AG10803 (cell line): ENCODE measurements at regions not wholly inside any gene's neighbourhood (a gene's known extent, or its start where the extent isn't known, plus 50 kb on each side); places are given as distances from the start of the nearest gene placed in this dataset.

ENCODE experiments used
- DNase-seq: peaks from one replicate; pipeline ENCODE4 v3.0.0; 2010; ENCODE audit warnings: low read depth
- H3K4me3 ChIP-seq: 2 replicates; pipeline ENCODE4 v1.5.1; 2011; ENCODE audit warnings: mild to moderate bottlenecking, low read length, control low read depth
- CTCF ChIP-seq: conservative IDR thresholded peaks from 2 replicates; pipeline ENCODE4 v1.5.1; 2011; ENCODE audit warnings: mild to moderate bottlenecking, low read length, control low read depth, inconsistent platforms

DNA sequence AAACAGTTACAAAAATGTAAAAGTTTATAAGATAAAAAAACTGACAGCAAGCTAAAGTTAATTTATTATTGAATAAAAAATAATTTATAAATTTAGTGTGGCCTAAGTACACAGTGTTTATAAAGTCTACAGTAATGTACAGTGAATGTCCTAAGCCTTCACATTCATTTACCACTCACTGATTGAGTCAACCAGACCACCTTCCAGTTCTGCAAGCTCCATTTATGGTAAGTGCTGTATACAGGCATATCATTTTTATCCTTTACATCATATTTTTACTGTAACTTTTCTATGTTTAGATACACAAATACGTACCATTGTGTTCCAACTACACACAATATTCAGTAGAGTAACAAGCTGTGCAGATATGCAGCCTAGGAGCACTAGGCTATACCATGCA lies 184.2 kb upstream of the LRATD1 start:
- DNase-seq: no peak
- TF ChIP-seq CTCF: no peak
- no peak overlapping the region for H3K4me3 ChIP-seq

DNA sequence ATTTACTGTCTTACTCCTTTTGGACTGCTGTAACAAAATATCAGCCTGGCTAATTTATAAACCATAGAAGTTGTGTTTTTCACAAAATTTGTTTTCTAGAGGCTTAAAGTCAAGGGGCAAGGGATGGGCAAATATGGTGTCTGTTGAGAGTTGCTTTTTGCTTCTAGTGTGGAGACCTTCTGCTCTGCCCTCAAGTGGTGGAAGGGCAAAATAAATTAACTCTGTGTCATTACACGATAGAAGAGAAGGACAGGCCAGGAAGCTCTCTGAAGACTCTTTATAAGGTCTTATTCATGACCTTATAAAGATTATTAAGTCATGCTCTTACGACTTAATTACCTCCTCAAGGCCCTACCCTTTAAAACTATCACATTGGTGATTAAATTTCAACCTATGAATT lies 181.2 kb upstream of the LRATD1 start:
- peak; percentile 3 for DNase-seq
- TF ChIP-seq CTCF: peak; percentile 11; the same call in 1 of the 2 replicates
- no peak overlapping the region for H3K4me3 ChIP-seq

DNA sequence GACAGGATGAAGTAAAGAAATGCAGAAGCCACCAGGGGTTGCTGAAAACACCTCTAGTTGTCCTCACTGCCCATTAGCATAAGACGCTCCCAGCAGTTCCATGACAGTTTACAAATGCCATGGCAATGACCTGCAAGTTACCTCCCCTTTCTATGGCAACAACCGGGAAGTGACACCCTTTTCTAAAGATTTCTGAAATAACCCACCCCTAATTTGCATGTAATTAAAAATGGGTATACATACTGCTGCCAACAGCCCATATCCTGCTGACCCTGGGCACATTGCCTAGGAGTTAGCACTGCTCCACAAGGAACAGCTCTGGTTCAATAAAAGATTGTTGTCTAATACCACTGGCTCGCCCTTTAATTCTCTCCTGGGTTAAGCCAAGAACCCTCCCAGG lies 178.3 kb upstream of the LRATD1 start:
- no peak overlapping the region for H3K4me3 ChIP-seq
- DNase-seq: no peak
- no peak for TF ChIP-seq CTCF

DNA sequence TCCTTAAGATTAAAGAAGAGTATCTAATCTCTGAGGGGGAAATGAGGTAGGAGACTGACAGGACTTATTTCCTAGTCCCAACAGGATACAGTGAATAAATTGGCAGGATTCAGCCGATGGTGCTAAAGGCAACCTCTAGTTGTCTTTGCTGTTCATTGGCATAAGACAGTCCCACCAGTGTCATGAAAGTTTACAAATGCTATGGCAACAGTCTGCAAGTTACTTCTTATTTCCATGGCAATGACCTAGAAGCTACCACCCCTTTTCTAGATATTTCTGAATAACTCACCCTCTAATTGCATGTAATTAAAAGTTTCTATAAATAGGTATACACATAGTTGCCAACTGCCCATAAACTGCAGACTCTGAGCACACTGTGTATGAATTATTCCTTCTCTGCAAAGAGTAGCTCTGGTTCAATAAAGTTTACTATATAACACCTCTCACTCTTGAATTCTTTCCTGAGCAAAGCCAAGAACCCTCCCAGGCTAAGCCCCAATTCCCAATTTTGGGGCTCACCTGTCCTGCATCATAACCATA lies 172.7 kb upstream of the LRATD1 start:
- DNase-seq: no peak
- H3K4me3 ChIP-seq: no peak overlapping the region
- no peak for TF ChIP-seq CTCF

- no peak for TF ChIP-seq CTCF
- no peak for DNase-seq
- H3K4me3 ChIP-seq: no peak overlapping the region
These were observed 156.5 kb upstream of the LRATD1 start for GRCh38 chr2:14475994-14476393.

GRCh38 chr2:14479486-14479885 lies 153.0 kb upstream of the LRATD1 start:
- no peak for DNase-seq
- H3K4me3 ChIP-seq: no peak overlapping the region
- no peak for TF ChIP-seq CTCF

GRCh38 chr2:14480120-14480519 lies 152.4 kb upstream of the LRATD1 start:
- TF ChIP-seq CTCF: no peak
- DNase-seq: no peak
- H3K4me3 ChIP-seq: no peak overlapping the region
